G401 (cell line): ENCODE measurements at regions not wholly inside any gene's neighbourhood (a gene's known extent, or its start where the extent isn't known, plus 50 kb on each side); places are given as distances from the start of the nearest gene placed in this dataset.
"Not testable (repeated sequence)": the region's sequence is repeated elsewhere in the genome, so short reads cannot be mapped to it uniquely, and the experiment has no call there.

Source experiments
- DNase-seq: peaks from one replicate; pipeline ENCODE4 v3.0.0-alpha.2; 2015; ENCODE audit warnings: low spot score
- in situ Hi-C: cut with HindIII; loops from 2 replicates; pipeline ENCODE4 v1.10.0; 2016; ENCODE audit warnings: low sequenced_read_pairs, mixed read lengths

DNA sequence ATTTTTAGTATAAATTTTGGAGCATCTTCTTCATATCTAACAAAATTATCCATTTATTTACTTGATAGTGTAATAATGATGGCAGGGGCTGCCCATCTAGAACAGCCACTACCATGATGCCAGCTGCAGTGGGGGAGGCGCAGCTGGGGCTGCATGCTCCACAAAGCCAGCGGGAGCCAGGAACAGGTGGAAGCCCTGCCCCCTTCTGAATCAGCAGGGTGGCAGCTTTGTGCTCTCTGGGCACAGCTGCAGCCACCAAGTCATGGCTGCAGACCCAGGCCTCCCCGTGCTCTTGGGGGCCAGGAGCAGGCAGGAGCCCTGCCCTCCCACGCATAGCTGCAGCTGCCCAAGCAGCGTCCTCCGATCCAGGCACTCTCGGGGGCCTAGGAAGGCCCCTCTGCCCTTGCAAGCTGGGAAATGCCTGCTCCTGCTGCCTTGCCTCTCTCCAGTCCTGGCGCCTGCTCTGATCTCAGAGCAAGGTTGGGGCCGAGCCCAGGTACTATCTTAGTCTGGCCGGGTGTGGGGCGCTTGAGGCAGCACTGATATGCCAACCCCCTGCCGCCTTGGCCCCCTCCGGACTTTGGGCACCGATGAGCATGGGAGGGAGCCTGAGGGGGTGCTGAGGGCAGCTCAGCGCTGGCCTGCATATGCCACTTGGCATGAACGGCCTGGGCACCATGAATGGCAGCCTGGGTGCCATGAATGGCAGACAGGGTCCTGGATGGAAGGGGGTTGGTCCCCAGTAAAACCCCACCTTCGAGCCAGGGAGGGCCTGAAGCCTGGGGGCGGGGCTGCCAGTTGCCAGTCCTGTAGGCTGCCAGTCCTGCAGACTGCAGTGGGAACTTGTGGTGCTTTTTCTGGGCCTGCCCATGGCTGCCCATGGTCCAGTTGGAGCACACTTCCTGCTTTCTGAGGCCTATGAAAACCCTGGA lies 1110.8 kb upstream of the POT1 start:
- in situ Hi-C loops = no loop called here
- no peak for DNase-seq

DNA sequence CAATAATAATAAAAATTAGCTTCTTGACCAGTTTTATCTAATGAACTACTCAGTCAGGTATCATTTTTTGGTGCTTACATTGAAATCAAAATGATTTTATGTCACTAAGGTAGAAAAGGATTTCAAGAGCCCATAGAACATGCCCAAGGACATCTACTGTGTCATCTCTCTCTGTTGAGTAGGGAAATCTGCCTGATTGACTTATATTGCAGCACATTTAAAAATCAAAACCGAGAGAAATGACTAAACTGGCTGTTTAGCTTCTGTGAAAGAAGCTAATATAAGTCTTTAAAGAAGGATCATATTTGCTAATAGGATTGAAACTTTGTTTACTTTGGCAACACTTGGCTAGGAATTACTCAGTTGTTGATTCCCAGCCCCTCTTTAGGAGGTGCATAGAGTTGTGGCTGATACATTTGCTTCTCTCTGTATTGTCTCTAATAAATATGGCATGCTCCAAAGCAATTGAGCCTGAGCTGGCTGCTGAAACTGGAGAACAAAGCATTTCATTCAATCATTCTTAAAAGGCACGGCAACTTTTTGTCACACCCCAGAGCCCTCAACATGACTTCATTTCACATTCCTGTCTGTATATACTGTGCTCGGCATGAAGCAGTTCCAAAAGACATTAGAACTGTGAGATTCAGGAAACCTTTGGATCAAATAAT lies 1096.9 kb upstream of the POT1 start:
- in situ Hi-C loops = no loop called here
- DNase-seq = no peak

- in situ Hi-C loops = no loop called here
- no peak for DNase-seq
These were observed 1092.8 kb upstream of the POT1 start for GRCh38 chr7:126022452-126022851.

DNA sequence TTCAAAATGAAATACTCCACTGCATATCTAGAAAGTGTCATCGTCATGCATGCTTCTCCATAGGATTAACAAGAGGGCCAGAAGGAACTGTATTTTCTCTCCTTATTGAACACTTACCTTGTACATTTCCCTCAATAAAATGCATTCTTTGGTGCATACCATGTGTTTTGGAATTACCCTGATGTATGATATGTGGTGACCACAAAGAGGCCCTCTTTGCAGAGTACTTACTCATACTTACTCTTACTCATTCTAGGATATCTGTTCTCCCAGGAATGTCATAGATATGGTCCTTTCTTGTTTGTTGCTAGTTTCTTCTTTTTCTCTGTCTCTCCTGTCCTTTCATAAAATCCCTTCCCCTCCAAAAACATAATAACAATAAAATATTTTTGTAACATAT lies 1087.1 kb upstream of the POT1 start:
- no peak for DNase-seq
- in situ Hi-C loops = no loop called here

DNA sequence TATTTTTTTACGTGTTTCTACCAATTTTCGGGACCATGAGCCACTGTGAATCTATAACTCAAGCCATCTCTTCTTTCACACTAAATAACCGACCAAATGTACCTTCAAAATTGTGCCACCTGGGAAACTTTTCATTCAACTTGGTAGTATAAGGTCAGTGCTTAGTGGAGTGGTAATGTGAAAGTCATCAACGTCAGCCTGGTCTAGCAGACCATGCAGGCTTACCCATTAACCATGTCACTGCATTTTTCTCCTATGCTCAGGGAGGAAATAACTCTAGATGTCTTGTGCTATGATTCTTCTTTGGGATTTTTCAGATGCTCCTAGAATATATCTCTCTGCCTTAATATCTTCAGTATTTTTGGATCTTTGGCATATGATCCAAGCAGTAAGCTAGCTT lies 1075.4 kb upstream of the POT1 start:
- in situ Hi-C loops = no loop called here
- DNase-seq = no peak

GRCh38 chr7:126001349-126001748 lies 1071.7 kb upstream of the POT1 start:
- DNase-seq = no peak

GRCh38 chr7:125984795-125985194 lies 1055.2 kb upstream of the POT1 start:
- in situ Hi-C loops = no loop called here
- DNase-seq = no peak

More at GRCh38 chr7:126001349-126001748, 1071.7 kb upstream of the POT1 start:
- in situ Hi-C loops = no loop called here

DNA sequence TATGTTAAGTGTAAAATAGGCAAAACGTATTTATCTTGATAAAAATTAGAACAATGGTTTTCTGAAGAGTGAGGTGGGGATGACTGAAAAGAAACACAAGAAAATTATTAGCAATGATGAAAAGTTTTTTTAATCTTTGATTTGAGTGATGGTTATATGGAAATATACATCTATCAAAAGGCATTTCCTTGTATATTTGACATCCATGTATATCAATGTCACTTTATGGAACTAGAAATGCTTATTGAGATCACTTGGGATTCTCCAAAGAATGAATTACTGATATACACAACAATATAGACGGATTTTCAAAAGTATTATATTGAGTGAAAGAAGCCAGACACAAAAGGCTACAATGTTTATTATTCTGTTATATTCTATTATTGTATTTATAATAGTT lies 1042.0 kb upstream of the POT1 start:
- in situ Hi-C loops = no loop called here
- DNase-seq = no peak

GRCh38 chr7:125966278-125967048 lies 1036.8 kb upstream of the POT1 start:
- in situ Hi-C loops = no loop called here

DNA sequence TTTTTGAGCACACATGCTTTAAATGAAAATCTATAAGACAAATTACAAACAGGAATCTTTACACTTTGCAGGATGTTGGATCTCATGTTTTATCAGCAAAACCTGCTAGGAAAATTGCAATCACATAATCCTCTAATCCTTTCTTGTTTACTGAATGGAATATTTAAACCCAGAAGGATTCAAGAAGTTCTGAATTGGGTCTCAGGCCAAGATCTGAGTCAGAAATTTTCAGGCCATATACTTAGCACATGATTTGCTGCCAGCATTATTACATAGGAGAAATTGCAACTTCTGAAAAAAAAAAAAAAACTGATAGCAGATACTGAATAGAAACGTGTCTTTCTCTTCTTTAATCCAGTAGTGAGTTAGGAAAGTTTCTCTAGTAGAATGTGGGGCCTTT lies 1005.3 kb upstream of the POT1 start:
- DNase-seq = no peak
- in situ Hi-C loops = no loop called here

More at GRCh38 chr7:125966278-125967048, 1036.8 kb upstream of the POT1 start:
- DNase-seq = no peak

- in situ Hi-C loops = no loop called here
- no peak for DNase-seq
These were observed 1004.9 kb upstream of the POT1 start for GRCh38 chr7:125934539-125934938.

GRCh38 chr7:125930848-125931247 lies 1001.2 kb upstream of the POT1 start:
- in situ Hi-C loops = no loop called here
- no peak for DNase-seq

DNA sequence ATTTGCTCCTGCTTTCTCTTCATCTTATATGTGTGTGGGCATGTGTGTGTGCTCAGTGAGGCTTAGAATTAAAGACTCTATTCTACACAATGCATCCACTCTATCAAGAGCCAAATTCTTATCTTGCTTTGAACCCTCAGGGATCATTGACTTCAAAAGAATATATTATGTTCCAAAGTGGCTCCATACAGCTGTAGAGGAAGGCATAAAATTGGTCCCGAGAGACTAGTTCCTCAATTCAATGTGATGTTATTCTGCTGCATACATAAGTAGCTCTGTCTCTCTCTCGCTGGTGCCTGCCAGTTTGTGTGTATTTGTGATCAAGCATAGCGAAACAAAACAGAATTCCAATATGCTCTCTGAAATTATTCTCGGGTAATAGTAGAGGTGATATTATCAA lies 997.9 kb upstream of the POT1 start:
- in situ Hi-C loops = no loop called here
- DNase-seq = no peak

- in situ Hi-C loops = no loop called here
- no peak for DNase-seq
These were observed 997.0 kb upstream of the POT1 start for GRCh38 chr7:125926621-125927020.

DNA sequence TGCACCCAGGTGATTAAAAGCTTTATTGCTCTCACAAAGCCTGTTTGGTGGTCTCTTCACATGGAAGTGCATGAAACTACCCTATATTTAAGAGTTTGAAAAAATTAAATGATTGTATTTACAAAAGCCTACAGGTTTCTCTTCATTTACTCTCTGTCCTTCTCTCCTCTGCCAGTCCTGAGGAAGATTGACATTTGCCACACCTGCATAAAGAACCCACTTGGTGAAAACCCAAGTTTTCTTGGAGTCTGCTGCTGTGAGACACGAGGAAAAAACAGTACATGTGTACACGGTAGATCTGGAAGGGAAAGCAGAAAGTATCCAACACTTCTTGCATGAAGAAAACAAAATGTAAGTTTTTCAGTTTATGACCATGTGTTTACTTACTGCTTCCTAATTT lies 994.4 kb upstream of the POT1 start:
- in situ Hi-C loops = no loop called here
- no peak for DNase-seq

DNA sequence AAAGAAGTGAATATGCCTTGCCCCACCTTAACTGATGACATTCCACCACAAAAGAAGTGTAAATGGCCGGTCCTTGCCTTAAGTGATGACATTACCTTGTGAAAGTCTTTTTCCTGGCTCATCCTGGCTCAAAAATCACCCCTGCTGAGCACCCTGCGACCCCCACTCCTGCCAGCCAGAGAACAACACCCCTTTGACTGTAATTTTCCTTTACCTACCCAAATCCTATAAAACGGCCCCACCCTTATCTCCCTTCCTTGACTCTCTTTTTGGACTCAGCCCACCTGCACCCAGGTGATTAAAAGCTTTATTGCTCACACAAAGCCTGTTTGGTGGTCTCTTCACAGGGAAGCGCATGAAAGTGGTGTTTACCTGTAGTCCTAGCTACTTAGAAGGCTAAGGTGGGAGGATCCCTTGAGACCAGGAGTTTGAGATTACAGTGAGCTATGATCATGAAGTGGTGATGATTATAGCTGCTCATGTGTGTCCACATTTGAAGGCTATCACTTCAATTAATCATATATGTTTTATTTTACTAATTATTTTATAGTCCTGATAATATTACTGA lies 985.8 kb upstream of the POT1 start:
- in situ Hi-C loops, DNase-seq: not testable (repeated sequence)

GRCh38 chr7:125908711-125909110 lies 979.1 kb upstream of the POT1 start:
- no peak for DNase-seq
- in situ Hi-C loops = no loop called here

- no peak for DNase-seq
- in situ Hi-C loops = no loop called here
These were observed 970.0 kb upstream of the POT1 start for GRCh38 chr7:125899577-125899976.

DNA sequence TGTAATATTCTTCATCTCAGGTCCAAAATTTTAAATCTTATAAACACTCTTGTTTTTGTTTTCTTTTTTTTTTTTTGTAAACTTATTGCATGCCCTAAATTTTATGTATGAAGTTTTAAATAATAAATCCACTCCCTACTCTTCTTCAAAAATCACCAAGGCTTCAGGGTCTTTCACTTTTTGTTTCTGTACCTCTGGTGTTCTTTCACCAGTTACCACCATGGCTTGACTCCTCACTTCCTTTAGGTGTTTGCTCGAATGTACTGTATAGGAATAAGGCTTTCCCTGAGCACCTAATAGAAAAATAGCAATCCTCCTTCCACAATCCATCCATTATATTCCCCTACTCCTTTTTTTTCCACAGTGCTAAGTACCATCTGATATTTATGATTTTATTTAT lies 962.8 kb upstream of the POT1 start:
- DNase-seq = no peak
- in situ Hi-C loops = no loop called here

GRCh38 chr7:125878988-125879387 lies 949.4 kb upstream of the POT1 start:
- no peak for DNase-seq
- in situ Hi-C loops = no loop called here
